HG02852 (cell line): ENCODE measurements at regions not wholly inside any gene's neighbourhood (a gene's known extent, or its start where the extent isn't known, plus 50 kb on each side); places are given as distances from the start of the nearest gene placed in this dataset.
"Not testable (repeated sequence)": the region's sequence is repeated elsewhere in the genome, so short reads cannot be mapped to it uniquely, and the experiment has no call there.

Experiments
- ATAC-seq: cut with Tn5 transposase; IDR thresholded peaks from one replicate; pipeline ENCODE4 v1.9.1; 2021; ENCODE audit warnings: mild to moderate bottlenecking, moderate library complexity; ENCODE audit not compliant: unreplicated experiment

- no peak for ATAC-seq
Measured at GRCh38 chr17:55996826-55997225, 156.4 kb upstream of the ANKFN1 start.

- ATAC-seq: no peak
Measured at GRCh38 chr17:56000411-56000810, 152.9 kb upstream of the ANKFN1 start.

GRCh38 chr17:56002656-56003055, 150.6 kb upstream of the ANKFN1 start:
- not testable (repeated sequence) for ATAC-seq

GRCh38 chr17:56009795-56010651, 143.3 kb upstream of the ANKFN1 start:
- no peak for ATAC-seq

GRCh38 chr17:56011406-56012131, 141.7 kb upstream of the ANKFN1 start:
- ATAC-seq: no peak

- no peak for ATAC-seq
Measured at GRCh38 chr17:56018211-56018610, 135.1 kb upstream of the ANKFN1 start.

GRCh38 chr17:56020369-56020768, 132.9 kb upstream of the ANKFN1 start:
- ATAC-seq: peak; percentile 62

GRCh38 chr17:56021681-56022190, 131.5 kb upstream of the ANKFN1 start:
- no peak for ATAC-seq

- ATAC-seq: no peak
Measured at GRCh38 chr17:56023851-56024250, 129.4 kb upstream of the ANKFN1 start.

- no peak for ATAC-seq
Measured at GRCh38 chr17:56026915-56027314, 126.4 kb upstream of the ANKFN1 start.

- no peak for ATAC-seq
Measured at GRCh38 chr17:56028837-56029236, 124.4 kb upstream of the ANKFN1 start.

- no peak for ATAC-seq
Measured at GRCh38 chr17:56030009-56030624, 123.2 kb upstream of the ANKFN1 start.

- no peak for ATAC-seq
Measured at GRCh38 chr17:56031636-56032035, 121.6 kb upstream of the ANKFN1 start.

GRCh38 chr17:56034197-56034635, 119.1 kb upstream of the ANKFN1 start:
- no peak for ATAC-seq

- no peak for ATAC-seq
Measured at GRCh38 chr17:56038131-56038530, 115.1 kb upstream of the ANKFN1 start.

GRCh38 chr17:56045872-56046271, 107.4 kb upstream of the ANKFN1 start:
- ATAC-seq: no peak

GRCh38 chr17:56047331-56047730, 105.9 kb upstream of the ANKFN1 start:
- no peak for ATAC-seq

GRCh38 chr17:56057869-56058268, 95.4 kb upstream of the ANKFN1 start:
- no peak for ATAC-seq

- ATAC-seq: no peak
Measured at GRCh38 chr17:56064506-56064905, 88.8 kb upstream of the ANKFN1 start.

- no peak for ATAC-seq
Measured at GRCh38 chr17:56074361-56074890, 78.8 kb upstream of the ANKFN1 start.

- ATAC-seq: no peak
Measured at GRCh38 chr17:56076980-56077379, 76.3 kb upstream of the ANKFN1 start.
